KBM-7 (cell line): ENCODE measurements at regions not wholly inside any gene's neighbourhood (a gene's known extent, or its start where the extent isn't known, plus 50 kb on each side); places are given as distances from the start of the nearest gene placed in this dataset.
"Not testable (repeated sequence)": the region's sequence is repeated elsewhere in the genome, so short reads cannot be mapped to it uniquely, and the experiment has no call there.

ENCODE experiments used
- DNase-seq: peaks from one replicate; pipeline ENCODE4 v3.0.0-alpha.2; 2015
- in situ Hi-C: fragments of 300-500 bp; cut with MboI; formaldehyde crosslinking; loops from 2 replicates; pipeline ENCODE4 v1.14.3; 2020; ENCODE audit warnings: low sequenced_read_pairs, low pct_unique_long_range_greater_than_20kb, mixed read lengths

GRCh38 chr7:131786204-131786603 is 229.8 kb upstream of the PODXL start:
- no peak for DNase-seq
- in situ Hi-C loops, result no loop called here

- in situ Hi-C loops, result no loop called here
- DNase-seq, result no peak
Observed at GRCh38 chr7:131778601-131779000, 222.2 kb upstream of the PODXL start.

- in situ Hi-C loops, result no loop called here
- DNase-seq, result no peak
Observed at GRCh38 chr7:131774419-131775220, 218.2 kb upstream of the PODXL start.

GRCh38 chr7:131773413-131773812 is 217.0 kb upstream of the PODXL start:
- no peak for DNase-seq
- in situ Hi-C loops, result no loop called here

- no peak for DNase-seq
- in situ Hi-C loops, result no loop called here
Observed at GRCh38 chr7:131769241-131769640, 212.8 kb upstream of the PODXL start.

- no peak for DNase-seq
- in situ Hi-C loops, result no loop called here
Observed at GRCh38 chr7:131767591-131767990, 211.2 kb upstream of the PODXL start.

- DNase-seq, result no peak
- in situ Hi-C loops, result no loop called here
Observed at GRCh38 chr7:131765575-131765974, 209.1 kb upstream of the PODXL start.

GRCh38 chr7:131764143-131764775 is 207.8 kb upstream of the PODXL start:
- in situ Hi-C loops, result no loop called here
- DNase-seq, result no peak

GRCh38 chr7:131762753-131763152 is 206.3 kb upstream of the PODXL start:
- in situ Hi-C loops, result no loop called here
- no peak for DNase-seq

- DNase-seq, in situ Hi-C loops: not testable (repeated sequence)
Observed at GRCh38 chr7:131755801-131756200, 199.4 kb upstream of the PODXL start.

GRCh38 chr7:131753620-131754222 is 197.3 kb upstream of the PODXL start:
- no peak for DNase-seq
- in situ Hi-C loops, result no loop called here

- no peak for DNase-seq
- in situ Hi-C loops, result no loop called here
Observed at GRCh38 chr7:131747658-131748232, 191.3 kb upstream of the PODXL start.

GRCh38 chr7:131745390-131746248 is 189.2 kb upstream of the PODXL start:
- DNase-seq, result peak; percentile 22

GRCh38 chr7:131741446-131741845 is 185.0 kb upstream of the PODXL start:
- no peak for DNase-seq
- in situ Hi-C loops, result no loop called here

More at GRCh38 chr7:131745390-131746248, 189.2 kb upstream of the PODXL start:
- in situ Hi-C loops, result no loop called here

GRCh38 chr7:131737746-131738465 is 181.5 kb upstream of the PODXL start:
- no peak for DNase-seq
- in situ Hi-C loops, result no loop called here

- no peak for DNase-seq
- in situ Hi-C loops, result no loop called here
Observed at GRCh38 chr7:131735101-131735500, 178.7 kb upstream of the PODXL start.

- in situ Hi-C loops, result no loop called here
- DNase-seq, result no peak
Observed at GRCh38 chr7:131733604-131734003, 177.2 kb upstream of the PODXL start.

- in situ Hi-C loops, result no loop called here
- no peak for DNase-seq
Observed at GRCh38 chr7:131727189-131727588, 170.8 kb upstream of the PODXL start.

GRCh38 chr7:131726686-131727085 is 170.3 kb upstream of the PODXL start:
- in situ Hi-C loops, result no loop called here
- DNase-seq, result no peak
